C4-2B (cell line): ENCODE measurements at regions not wholly inside any gene's neighbourhood (a gene's known extent, or its start where the extent isn't known, plus 50 kb on each side); places are given as distances from the start of the nearest gene placed in this dataset.
"Not testable (repeated sequence)": the region's sequence is repeated elsewhere in the genome, so short reads cannot be mapped to it uniquely, and the experiment has no call there.

Source experiments
- H3K27ac ChIP-seq: fragments of 450-650 bp; 2 replicates; pipeline ENCODE4 v1.5.1; 2017
- CTCF ChIP-seq: fragments of 450-650 bp; conservative IDR thresholded peaks from 2 replicates; pipeline ENCODE4 v1.5.1; 2017; ENCODE audit warnings: mild to moderate bottlenecking
- ZFX ChIP-seq: fragments of 450-650 bp; IDR thresholded peaks from 2 replicates; pipeline ENCODE4 v1.6.1; 2017

- H3K27ac ChIP-seq = not testable (repeated sequence)
These were observed 50.3 kb downstream of the TLCD4 start for GRCh38 chr1:95167503-95167902.

- TF ChIP-seq CTCF (no peak), ZFX (no peak)
- H3K27ac ChIP-seq = no peak overlapping the region
These were observed 50.9 kb downstream of the TLCD4 start for GRCh38 chr1:95168028-95168427.

GRCh38 chr1:95168761-95169351, 51.7 kb downstream of the TLCD4 start:
- no peak overlapping the region for H3K27ac ChIP-seq
- TF ChIP-seq CTCF (no peak), ZFX (no peak)

- H3K27ac ChIP-seq = no peak overlapping the region
These were observed 52.4 kb downstream of the TLCD4 start for GRCh38 chr1:95169548-95169947.

GRCh38 chr1:95171270-95172245, 54.4 kb downstream of the TLCD4 start:
- no peak for TF ChIP-seq ZFX
- no peak for TF ChIP-seq CTCF
- peak overlapping the region; percentile 53; the same call in 1 of the 2 replicates for H3K27ac ChIP-seq

More at GRCh38 chr1:95169548-95169947, 52.4 kb downstream of the TLCD4 start:
- TF ChIP-seq ZFX = no peak
- TF ChIP-seq CTCF = no peak

GRCh38 chr1:95176861-95177260, 57.1 kb upstream of the RWDD3 start:
- no peak overlapping the region for H3K27ac ChIP-seq
- TF ChIP-seq ZFX (no peak), CTCF (no peak)

- TF ChIP-seq ZFX = no peak
- no peak for TF ChIP-seq CTCF
- no peak overlapping the region for H3K27ac ChIP-seq
These were observed 54.6 kb upstream of the RWDD3 start for GRCh38 chr1:95179205-95179986.
